GM18508 (cell line): ENCODE measurements at regions not wholly inside any gene's neighbourhood (a gene's known extent, or its start where the extent isn't known, plus 50 kb on each side); places are given as distances from the start of the nearest gene placed in this dataset.

Experiments used
- ATAC-seq: cut with Tn5 transposase; IDR thresholded peaks from one replicate; pipeline ENCODE4 v1.9.1; 2021; ENCODE audit warnings: moderate number of reproducible peaks; ENCODE audit not compliant: insufficient read depth, unreplicated experiment

- ATAC-seq: no peak
These were observed 61.2 kb downstream of the KLF6 start for GRCh38 chr10:3723766-3724165.

- ATAC-seq: no peak
These were observed 64.6 kb downstream of the KLF6 start for GRCh38 chr10:3720228-3721019.

- ATAC-seq: no peak
These were observed 65.8 kb downstream of the KLF6 start for GRCh38 chr10:3719024-3719843.

- ATAC-seq: no peak
These were observed 68.9 kb downstream of the KLF6 start for GRCh38 chr10:3716093-3716492.

- no peak for ATAC-seq
These were observed 70.0 kb downstream of the KLF6 start for GRCh38 chr10:3714967-3715366.

- ATAC-seq: no peak
These were observed 70.5 kb downstream of the KLF6 start for GRCh38 chr10:3714531-3714930.

GRCh38 chr10:3712707-3713106, 72.3 kb downstream of the KLF6 start:
- ATAC-seq: no peak

- no peak for ATAC-seq
These were observed 73.1 kb downstream of the KLF6 start for GRCh38 chr10:3711918-3712317.

GRCh38 chr10:3710764-3711163, 74.2 kb downstream of the KLF6 start:
- no peak for ATAC-seq

- ATAC-seq: no peak
These were observed 75.5 kb downstream of the KLF6 start for GRCh38 chr10:3709456-3710060.

- ATAC-seq: no peak
These were observed 76.2 kb downstream of the KLF6 start for GRCh38 chr10:3708852-3709251.

GRCh38 chr10:3704565-3705325, 80.3 kb downstream of the KLF6 start:
- ATAC-seq: no peak

GRCh38 chr10:3702569-3702968, 82.4 kb downstream of the KLF6 start:
- no peak for ATAC-seq

GRCh38 chr10:3702056-3702546, 82.9 kb downstream of the KLF6 start:
- ATAC-seq: no peak

GRCh38 chr10:3701491-3701890, 83.5 kb downstream of the KLF6 start:
- ATAC-seq: no peak

- ATAC-seq: no peak
These were observed 84.4 kb downstream of the KLF6 start for GRCh38 chr10:3700531-3701076.

- no peak for ATAC-seq
These were observed 85.1 kb downstream of the KLF6 start for GRCh38 chr10:3699916-3700315.

GRCh38 chr10:3698312-3698711, 86.7 kb downstream of the KLF6 start:
- no peak for ATAC-seq

GRCh38 chr10:3693698-3694080, 91.3 kb downstream of the KLF6 start:
- ATAC-seq: no peak
